Neural cell (in vitro differentiated cells): ENCODE measurements at regions not wholly inside any gene's neighbourhood (a gene's known extent, or its start where the extent isn't known, plus 50 kb on each side); places are given as distances from the start of the nearest gene placed in this dataset.

Experiments
- H2AFZ ChIP-seq: fragments of 200-600, 300-800 bp; sonication (generic), shearing (Covaris generic); 2 replicates; pipeline ENCODE4 v1.6.0; 2014; ENCODE audit warnings: low read depth, mild to moderate bottlenecking, antibody characterized with exemption, low read length, moderate library complexity
- H3F3A ChIP-seq: fragments of 200-600 bp; shearing (Covaris generic); 2 replicates; pipeline ENCODE4 v1.6.1; 2016; ENCODE audit warnings: mild to moderate bottlenecking, moderate library complexity, mixed read lengths, antibody characterized with exemption, low read length; ENCODE audit not compliant: insufficient read depth, poor library complexity, severe bottlenecking
- H3K27ac ChIP-seq: fragments of 200-600, 300-800 bp; sonication (generic), shearing (Covaris generic); 2 replicates; pipeline ENCODE4 v1.5.1; 2014; ENCODE audit warnings: mild to moderate bottlenecking, low read length, moderate library complexity
- H3K27me3 ChIP-seq: fragments of 300-800, 200-600 bp; sonication (generic), shearing (Covaris generic); 2 replicates; pipeline ENCODE4 v1.6.0; 2014; ENCODE audit warnings: mild to moderate bottlenecking, low read depth, low read length, moderate library complexity; ENCODE audit not compliant: insufficient read depth
- H3K36me3 ChIP-seq: fragments of 300-800, 200-600 bp; sonication (generic), shearing (Covaris generic); 2 replicates; pipeline ENCODE4 v1.5.1; 2014; ENCODE audit warnings: mild to moderate bottlenecking, antibody characterized with exemption, low read length, moderate library complexity; ENCODE audit not compliant: insufficient read depth
- H3K4me2 ChIP-seq: fragments of 300-800, 200-600 bp; sonication (generic), shearing (Covaris generic); 2 replicates; pipeline ENCODE4 v1.6.0; 2014; ENCODE audit warnings: mild to moderate bottlenecking, low read length
- H3K4me3 ChIP-seq: fragments of 300-800, 200-600 bp; sonication (generic), shearing (Covaris generic); 2 replicates; pipeline ENCODE4 v1.5.1; 2014; ENCODE audit warnings: mild to moderate bottlenecking, low read length, moderate library complexity
- H3K79me2 ChIP-seq: fragments of 200-600 bp; shearing (Covaris generic); replicated peaks from 2 replicates; pipeline ENCODE4 v1.6.0; 2014; ENCODE audit warnings: mild to moderate bottlenecking, low read length, moderate library complexity; ENCODE audit not compliant: insufficient read depth
- H3K9ac ChIP-seq: fragments of 300-800, 200-600 bp; sonication (generic), shearing (Covaris generic); 2 replicates; pipeline ENCODE4 v1.6.1; 2016; ENCODE audit warnings: mild to moderate bottlenecking, low read length, mixed read lengths
- H3K9me2 ChIP-seq: fragments of 200-600 bp; shearing (Covaris generic); 2 replicates; pipeline ENCODE4 v1.6.1; 2016; ENCODE audit warnings: mild to moderate bottlenecking, low read length, mixed read lengths; ENCODE audit not compliant: insufficient read depth
- H3K9me3 ChIP-seq: fragments of 200-600, 300-800 bp; sonication (generic), shearing (Covaris generic); 2 replicates; pipeline ENCODE4 v1.6.1; 2016; ENCODE audit warnings: mild to moderate bottlenecking, mixed run types, low read length, moderate library complexity, mixed read lengths
- H4K20me1 ChIP-seq: fragments of 200-600 bp; shearing (Covaris generic); 2 replicates; pipeline ENCODE4 v1.6.1; 2016; ENCODE audit warnings: mild to moderate bottlenecking, mixed run types; ENCODE audit not compliant: insufficient read depth
- EP300 ChIP-seq: fragments of 450-650 bp; conservative IDR thresholded peaks from 2 replicates; pipeline ENCODE4 v1.6.1; 2014; ENCODE audit warnings: antibody characterized with exemption, mild to moderate bottlenecking, moderate library complexity; ENCODE audit not compliant: poor library complexity, severe bottlenecking
- EZH2 ChIP-seq: fragments of 200-600, 300-800 bp; shearing (Covaris generic), sonication (generic); IDR thresholded peaks from 2 replicates; pipeline ENCODE4 v1.6.1; 2014; ENCODE audit warnings: antibody characterized with exemption, low read length, borderline replicate concordance, mild to moderate bottlenecking; ENCODE audit not compliant: insufficient read depth, poor library complexity, severe bottlenecking
- MXI1 ChIP-seq: fragments of 450-650 bp; conservative IDR thresholded peaks from 2 replicates; pipeline ENCODE4 v1.6.1; 2014; ENCODE audit warnings: antibody characterized with exemption, mild to moderate bottlenecking; ENCODE audit not compliant: poor library complexity, severe bottlenecking
- POLR2AphosphoS5 ChIP-seq: IDR thresholded peaks from 2 replicates; pipeline ENCODE4 v1.6.1; 2012
- RAD21 ChIP-seq: fragments of 450-650 bp; conservative IDR thresholded peaks from 2 replicates; pipeline ENCODE4 v1.6.1; 2014; ENCODE audit warnings: antibody characterized with exemption, mild to moderate bottlenecking, moderate library complexity
- SMC3 ChIP-seq: fragments of 450-650 bp; conservative IDR thresholded peaks from 2 replicates; pipeline ENCODE4 v1.6.1; 2014; ENCODE audit warnings: antibody characterized with exemption, mild to moderate bottlenecking, moderate library complexity; ENCODE audit not compliant: poor library complexity
- TAF1 ChIP-seq: IDR thresholded peaks from 2 replicates; pipeline ENCODE4 v1.6.1; 2012; ENCODE audit warnings: low read depth
- TF ChIP-seq, protein P1 (sequence below): IDR thresholded peaks from 2 replicates; pipeline ENCODE4 v1.6.1; 2012; ENCODE audit warnings: borderline replicate concordance
- TF ChIP-seq, protein P2 (sequence below): fragments of 450-650 bp; IDR thresholded peaks from 2 replicates; pipeline ENCODE4 v1.5.1; 2014; ENCODE audit warnings: antibody characterized with exemption, mild to moderate bottlenecking, moderate library complexity; ENCODE audit not compliant: poor library complexity, severe bottlenecking

DNA sequence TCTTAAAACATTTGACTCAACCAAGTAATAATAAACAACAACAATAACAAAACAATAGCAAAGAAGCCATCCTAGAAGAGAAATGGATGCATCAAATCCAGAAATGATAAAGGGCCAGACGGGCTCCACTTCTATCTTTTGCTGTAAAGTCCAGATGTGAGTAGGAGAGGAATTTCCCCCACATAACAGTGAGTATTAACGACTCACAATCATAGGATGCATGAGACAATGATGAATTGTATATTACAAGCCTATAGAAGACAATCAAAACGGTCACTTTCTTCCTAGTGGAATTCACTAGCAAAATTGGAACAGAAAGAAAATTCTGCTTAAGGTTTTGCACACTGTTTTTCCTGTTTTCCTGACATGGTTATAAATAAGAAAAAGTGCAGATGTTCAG, 97.0 kb upstream of the PREP start:
- no peaks in the 10 kb centered on the region for H3K79me2 ChIP-seq
- no peaks in the 10 kb centered on the region for H3F3A ChIP-seq
- H2AFZ ChIP-seq, result no peak overlapping the region

DNA sequence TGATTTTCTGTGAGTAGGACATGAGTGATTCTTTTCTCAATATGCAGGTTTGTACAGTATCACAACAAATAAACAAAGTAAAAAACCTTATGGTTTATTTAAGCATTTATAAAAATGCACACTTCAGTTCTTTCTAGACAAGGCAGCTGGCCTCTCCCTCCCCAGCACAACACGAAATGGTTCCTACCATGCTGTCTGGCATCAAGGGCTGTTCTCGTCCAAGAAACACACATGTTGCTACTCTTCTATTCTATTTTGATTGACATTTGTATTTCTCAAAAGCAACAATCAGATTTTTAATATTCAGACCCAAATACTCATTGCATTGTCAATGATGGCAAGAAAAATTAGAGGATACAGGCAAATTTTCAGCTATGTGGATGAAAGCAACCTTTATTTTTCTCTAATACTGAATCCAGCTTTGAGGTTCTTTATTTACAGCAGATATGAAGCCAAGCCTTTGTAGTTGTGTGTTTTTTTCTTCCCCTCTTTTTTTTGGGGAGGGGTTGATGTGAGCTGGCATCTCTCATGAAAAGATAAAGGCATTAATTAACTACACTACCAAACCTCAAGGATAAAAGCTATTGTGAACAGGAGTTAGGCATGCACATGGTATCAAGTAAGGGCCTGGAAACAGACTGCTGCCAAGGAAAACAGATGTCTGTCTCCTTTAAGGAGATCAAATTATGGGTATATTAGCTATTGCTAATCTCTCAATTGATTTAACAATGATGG, 96.4 kb upstream of the PREP start:
- no peaks in the 10 kb centered on the region for H3K9me2 ChIP-seq

More for the DNA sequence above, 97.0 kb upstream of the PREP start:
- Histone ChIP-seq H3K27ac (no peak overlapping the region), H3K4me2 (no peak overlapping the region), H3K36me3 (no peaks in the 10 kb centered on the region), H3K9me2 (no peaks in the 10 kb centered on the region), H3K27me3 (no peaks in the 10 kb centered on the region), H3K9ac (no peak overlapping the region), H3K9me3 (no peaks in the 10 kb centered on the region), H3K4me3 (no peak overlapping the region), H4K20me1 (no peaks in the 10 kb centered on the region)
- TF ChIP-seq MXI1, result no peak
- TF ChIP-seq, protein P1, sequence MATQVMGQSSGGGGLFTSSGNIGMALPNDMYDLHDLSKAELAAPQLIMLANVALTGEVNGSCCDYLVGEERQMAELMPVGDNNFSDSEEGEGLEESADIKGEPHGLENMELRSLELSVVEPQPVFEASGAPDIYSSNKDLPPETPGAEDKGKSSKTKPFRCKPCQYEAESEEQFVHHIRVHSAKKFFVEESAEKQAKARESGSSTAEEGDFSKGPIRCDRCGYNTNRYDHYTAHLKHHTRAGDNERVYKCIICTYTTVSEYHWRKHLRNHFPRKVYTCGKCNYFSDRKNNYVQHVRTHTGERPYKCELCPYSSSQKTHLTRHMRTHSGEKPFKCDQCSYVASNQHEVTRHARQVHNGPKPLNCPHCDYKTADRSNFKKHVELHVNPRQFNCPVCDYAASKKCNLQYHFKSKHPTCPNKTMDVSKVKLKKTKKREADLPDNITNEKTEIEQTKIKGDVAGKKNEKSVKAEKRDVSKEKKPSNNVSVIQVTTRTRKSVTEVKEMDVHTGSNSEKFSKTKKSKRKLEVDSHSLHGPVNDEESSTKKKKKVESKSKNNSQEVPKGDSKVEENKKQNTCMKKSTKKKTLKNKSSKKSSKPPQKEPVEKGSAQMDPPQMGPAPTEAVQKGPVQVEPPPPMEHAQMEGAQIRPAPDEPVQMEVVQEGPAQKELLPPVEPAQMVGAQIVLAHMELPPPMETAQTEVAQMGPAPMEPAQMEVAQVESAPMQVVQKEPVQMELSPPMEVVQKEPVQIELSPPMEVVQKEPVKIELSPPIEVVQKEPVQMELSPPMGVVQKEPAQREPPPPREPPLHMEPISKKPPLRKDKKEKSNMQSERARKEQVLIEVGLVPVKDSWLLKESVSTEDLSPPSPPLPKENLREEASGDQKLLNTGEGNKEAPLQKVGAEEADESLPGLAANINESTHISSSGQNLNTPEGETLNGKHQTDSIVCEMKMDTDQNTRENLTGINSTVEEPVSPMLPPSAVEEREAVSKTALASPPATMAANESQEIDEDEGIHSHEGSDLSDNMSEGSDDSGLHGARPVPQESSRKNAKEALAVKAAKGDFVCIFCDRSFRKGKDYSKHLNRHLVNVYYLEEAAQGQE, result no peak
- no peak for TF ChIP-seq SMC3
- TF ChIP-seq, protein P2, sequence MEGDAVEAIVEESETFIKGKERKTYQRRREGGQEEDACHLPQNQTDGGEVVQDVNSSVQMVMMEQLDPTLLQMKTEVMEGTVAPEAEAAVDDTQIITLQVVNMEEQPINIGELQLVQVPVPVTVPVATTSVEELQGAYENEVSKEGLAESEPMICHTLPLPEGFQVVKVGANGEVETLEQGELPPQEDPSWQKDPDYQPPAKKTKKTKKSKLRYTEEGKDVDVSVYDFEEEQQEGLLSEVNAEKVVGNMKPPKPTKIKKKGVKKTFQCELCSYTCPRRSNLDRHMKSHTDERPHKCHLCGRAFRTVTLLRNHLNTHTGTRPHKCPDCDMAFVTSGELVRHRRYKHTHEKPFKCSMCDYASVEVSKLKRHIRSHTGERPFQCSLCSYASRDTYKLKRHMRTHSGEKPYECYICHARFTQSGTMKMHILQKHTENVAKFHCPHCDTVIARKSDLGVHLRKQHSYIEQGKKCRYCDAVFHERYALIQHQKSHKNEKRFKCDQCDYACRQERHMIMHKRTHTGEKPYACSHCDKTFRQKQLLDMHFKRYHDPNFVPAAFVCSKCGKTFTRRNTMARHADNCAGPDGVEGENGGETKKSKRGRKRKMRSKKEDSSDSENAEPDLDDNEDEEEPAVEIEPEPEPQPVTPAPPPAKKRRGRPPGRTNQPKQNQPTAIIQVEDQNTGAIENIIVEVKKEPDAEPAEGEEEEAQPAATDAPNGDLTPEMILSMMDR, result no peak
- TF ChIP-seq EZH2, result no peak
- TF ChIP-seq POLR2AphosphoS5, result no peak
- no peak for TF ChIP-seq TAF1
- no peak for TF ChIP-seq EP300

More for the DNA sequence above, 96.4 kb upstream of the PREP start:
- TF ChIP-seq, protein P2, result no peak
- TF ChIP-seq MXI1 (no peak), TAF1 (no peak), RAD21 (no peak), EZH2 (no peak), SMC3 (no peak), POLR2AphosphoS5 (no peak), EP300 (no peak)
- TF ChIP-seq, protein P1, result no peak
- Histone ChIP-seq H3K27me3 (no peaks in the 10 kb centered on the region), H4K20me1 (no peaks in the 10 kb centered on the region), H3K36me3 (no peaks in the 10 kb centered on the region), H3K4me2 (no peak overlapping the region), H3K79me2 (no peaks in the 10 kb centered on the region), H3F3A (no peaks in the 10 kb centered on the region), H3K27ac (no peak overlapping the region), H3K4me3 (no peak overlapping the region), H3K9ac (no peak overlapping the region), H3K9me3 (no peaks in the 10 kb centered on the region), H2AFZ (no peak overlapping the region)
